Lower leg skin (tissue), 3 donors: ENCODE measurements at regions not wholly inside any gene's neighbourhood (a gene's known extent, or its start where the extent isn't known, plus 50 kb on each side); places are given as distances from the start of the nearest gene placed in this dataset.

Experiments
- CTCF ChIP-seq, 3 donors: fragments of 450-650 bp; IDR thresholded peaks; one replicate each; pipeline ENCODE4 v1.5.1; 2016; ENCODE audit warnings: antibody characterized with exemption in 3 of 3, mild to moderate bottlenecking in 3 of 3, moderate library complexity in 2 of 3
- POLR2A ChIP-seq, 2 donors: fragments of 450-650 bp; IDR thresholded peaks; one replicate each; pipeline ENCODE4 v1.6.1; 2016 to 2017; ENCODE audit warnings: antibody characterized with exemption in 2 of 2, mild to moderate bottlenecking in 1 of 2, moderate library complexity in 1 of 2

GRCh38 chr12:125919856-125920470 lies 854.7 kb downstream of the AACS start:
- TF ChIP-seq CTCF (IDR thresholded peaks at IDR 0.05) = no peak
- no peak for TF ChIP-seq POLR2A (IDR thresholded peaks at IDR 0.05)
